HUES64 (cell line): ENCODE measurements at regions not wholly inside any gene's neighbourhood (a gene's known extent, or its start where the extent isn't known, plus 50 kb on each side); places are given as distances from the start of the nearest gene placed in this dataset.
"Not testable (repeated sequence)": the region's sequence is repeated elsewhere in the genome, so short reads cannot be mapped to it uniquely, and the experiment has no call there.

Experiments used
- H3K27ac ChIP-seq: 2 replicates; pipeline ENCODE4 v1.7.0; 2013; ENCODE audit warnings: low read depth, low read length, inconsistent platforms
- H3K27me3 ChIP-seq: 2 replicates; pipeline ENCODE4 v1.6.1; 2013; ENCODE audit warnings: mild to moderate bottlenecking, low read length; ENCODE audit not compliant: insufficient read depth
- H3K36me3 ChIP-seq: 2 replicates; pipeline ENCODE4 v1.6.1; 2013; ENCODE audit warnings: mild to moderate bottlenecking, low read length; ENCODE audit not compliant: insufficient read depth
- H3K4me1 ChIP-seq: 2 replicates; pipeline ENCODE4 v1.6.1; 2013; ENCODE audit warnings: mild to moderate bottlenecking, low read length, moderate library complexity; ENCODE audit not compliant: insufficient read depth
- H3K4me3 ChIP-seq: 2 replicates; pipeline ENCODE4 v1.5.1; 2013; ENCODE audit warnings: mild to moderate bottlenecking, low read length, moderate library complexity
- H3K9ac ChIP-seq: 2 replicates; pipeline ENCODE4 v1.6.1; 2013; ENCODE audit warnings: mild to moderate bottlenecking, low read depth, low read length
- H3K9me3 ChIP-seq: 2 replicates; pipeline ENCODE4 v1.6.1; 2013; ENCODE audit warnings: low read depth, low read length; ENCODE audit not compliant: insufficient read depth
- WGBS: fragments of 150-250, 120-280 bp; methylation state at CpG from one replicate; pipeline ENCODE4 v1.1.7; 2013; ENCODE audit warnings: missing lambda C conversion rate; 5-methylcytosine and 5-hydroxymethylcytosine counted together

DNA sequence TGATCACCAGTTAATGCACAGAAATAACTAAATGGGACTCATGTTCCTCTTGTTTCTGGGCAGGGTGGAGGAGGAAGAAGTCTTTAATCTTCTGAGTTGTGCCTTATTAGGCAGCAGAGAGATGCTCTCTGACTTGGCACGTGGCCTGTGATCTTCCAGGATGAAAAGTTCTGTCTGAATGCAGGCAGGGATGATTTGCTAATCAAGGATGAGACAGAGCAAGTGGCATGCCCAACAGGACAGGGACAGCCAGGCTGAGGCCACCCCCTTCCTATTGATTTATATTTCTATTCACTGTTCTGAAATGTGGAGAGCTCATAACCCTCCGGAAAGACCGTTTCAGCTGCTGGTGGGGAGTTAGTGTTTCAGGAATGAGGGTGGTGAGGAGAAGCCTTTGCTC is 477.8 kb upstream of the CAMK1G start:
- Histone ChIP-seq H3K4me3 (no peak overlapping the region), H3K36me3 (no peaks in the 10 kb centered on the region), H3K4me1 (peaks cover 8% of the 10 kb centered on the region), H3K9ac (no peak overlapping the region), H3K27ac (no peak overlapping the region), H3K9me3 (no peaks in the 10 kb centered on the region), H3K27me3 (no peaks in the 10 kb centered on the region)
- WGBS: 88% methylated on average over 3 of the region's 3 CpGs

DNA sequence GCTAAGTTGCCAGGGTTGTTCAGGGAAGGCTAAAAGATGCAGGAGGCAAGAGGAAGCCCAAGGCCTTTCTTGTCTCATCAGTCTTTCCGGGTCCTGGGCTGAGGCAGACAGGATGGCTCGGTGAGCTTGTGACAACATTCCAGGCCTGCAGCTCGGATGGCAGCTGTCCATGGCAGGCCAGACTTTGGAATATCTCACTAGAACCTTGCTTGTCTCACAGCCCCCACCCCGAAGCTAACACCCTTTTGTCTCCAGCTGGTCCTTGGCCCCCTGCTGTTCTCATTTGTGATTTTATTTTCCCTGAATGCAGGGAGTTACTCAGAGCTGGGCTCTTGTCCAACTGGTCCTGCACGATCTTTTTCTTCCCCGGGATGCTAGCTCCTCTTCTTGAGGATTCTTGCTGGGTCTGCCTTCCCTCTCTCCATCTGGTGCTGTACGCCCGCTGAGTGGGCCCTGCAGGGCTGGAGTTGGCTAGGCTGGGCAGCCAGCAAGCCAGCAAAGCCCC is 477.2 kb upstream of the CAMK1G start:
- H3K9ac ChIP-seq: no peak overlapping the region
- WGBS: 62% methylated on average over 8 of the region's 8 CpGs
- H3K27me3 ChIP-seq: no peaks in the 10 kb centered on the region
- H3K4me3 ChIP-seq: no peak overlapping the region
- peaks cover 8% of the 10 kb centered on the region for H3K4me1 ChIP-seq
- H3K36me3 ChIP-seq: no peaks in the 10 kb centered on the region
- no peaks in the 10 kb centered on the region for H3K9me3 ChIP-seq
- no peak overlapping the region for H3K27ac ChIP-seq

DNA sequence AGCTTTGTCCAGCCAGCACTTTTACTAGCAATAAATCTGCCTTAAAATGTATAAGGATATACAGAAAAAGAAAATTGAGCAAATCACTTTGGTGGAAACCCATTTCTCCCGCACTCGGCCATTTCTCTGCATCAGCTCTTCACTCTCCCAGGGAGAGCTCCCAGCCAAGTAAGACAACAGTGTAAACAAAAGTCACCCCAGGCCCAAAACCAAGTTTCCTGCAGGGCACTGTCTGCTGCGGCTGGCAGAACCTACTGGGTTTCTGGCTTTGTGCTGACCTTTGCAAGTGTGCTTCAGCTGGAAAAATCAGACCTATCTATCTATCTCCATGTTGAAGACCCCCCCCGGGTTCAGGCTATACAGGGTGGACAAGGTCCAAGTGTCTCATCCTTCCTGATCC is 476.7 kb upstream of the CAMK1G start:
- Histone ChIP-seq H3K9me3 (no peaks in the 10 kb centered on the region), H3K27me3 (no peaks in the 10 kb centered on the region), H3K4me3 (no peak overlapping the region), H3K9ac (no peak overlapping the region), H3K4me1 (peaks cover 8% of the 10 kb centered on the region), H3K36me3 (no peaks in the 10 kb centered on the region), H3K27ac (no peak overlapping the region)
- 93% methylated on average over 4 of the region's 4 CpGs for WGBS

- no peak overlapping the region for H3K9ac ChIP-seq
- no peak overlapping the region for H3K4me3 ChIP-seq
- 95% methylated on average over 9 of the region's 10 CpGs for WGBS
Observed at GRCh38 chr1:209107535-209107934, 476.0 kb upstream of the CAMK1G start.

GRCh38 chr1:209109001-209109785 is 474.3 kb upstream of the CAMK1G start:
- Histone ChIP-seq H3K27ac (no peak overlapping the region), H3K27me3 (no peaks in the 10 kb centered on the region), H3K36me3 (no peaks in the 10 kb centered on the region), H3K4me1 (peaks cover 17% of the 10 kb centered on the region), H3K9me3 (no peaks in the 10 kb centered on the region), H3K4me3 (no peak overlapping the region), H3K9ac (no peak overlapping the region)
- WGBS: 85% methylated on average over 1 of the region's 2 CpGs

More at GRCh38 chr1:209107535-209107934, 476.0 kb upstream of the CAMK1G start:
- Histone ChIP-seq H3K4me1 (peaks cover 10% of the 10 kb centered on the region), H3K9me3 (no peaks in the 10 kb centered on the region), H3K36me3 (no peaks in the 10 kb centered on the region), H3K27ac (no peak overlapping the region), H3K27me3 (no peaks in the 10 kb centered on the region)

GRCh38 chr1:209113521-209113920 is 470.0 kb upstream of the CAMK1G start:
- H3K27me3 ChIP-seq: no peaks in the 10 kb centered on the region

GRCh38 chr1:209116705-209117104 is 466.8 kb upstream of the CAMK1G start:
- no peaks in the 10 kb centered on the region for H3K9me3 ChIP-seq
- H3K36me3 ChIP-seq: no peaks in the 10 kb centered on the region
- no peak overlapping the region for H3K4me3 ChIP-seq
- no peaks in the 10 kb centered on the region for H3K27me3 ChIP-seq
- no peak overlapping the region for H3K27ac ChIP-seq
- WGBS: no CpG with 5 or more reads among the region's 1 CpG
- no peak overlapping the region for H3K9ac ChIP-seq
- H3K4me1 ChIP-seq: peaks cover 9% of the 10 kb centered on the region

More at GRCh38 chr1:209113521-209113920, 470.0 kb upstream of the CAMK1G start:
- H3K36me3 ChIP-seq: no peaks in the 10 kb centered on the region
- H3K27ac ChIP-seq: no peak overlapping the region
- WGBS: 87% methylated on average over 5 of the region's 5 CpGs
- H3K4me3 ChIP-seq: no peak overlapping the region
- H3K9ac ChIP-seq: no peak overlapping the region
- peaks cover 9% of the 10 kb centered on the region for H3K4me1 ChIP-seq
- no peaks in the 10 kb centered on the region for H3K9me3 ChIP-seq

- H3K36me3 ChIP-seq: no peaks in the 10 kb centered on the region
- no peak overlapping the region for H3K4me3 ChIP-seq
- no peaks in the 10 kb centered on the region for H3K4me1 ChIP-seq
- no peak overlapping the region for H3K27ac ChIP-seq
- H3K9me3 ChIP-seq: peaks cover 6% of the 10 kb centered on the region; the same call in 1 of the 2 replicates
- 64% methylated on average over 2 of the region's 2 CpGs for WGBS
- H3K27me3 ChIP-seq: no peaks in the 10 kb centered on the region
- H3K9ac ChIP-seq: no peak overlapping the region
Observed at GRCh38 chr1:209123601-209124000, 459.9 kb upstream of the CAMK1G start.

DNA sequence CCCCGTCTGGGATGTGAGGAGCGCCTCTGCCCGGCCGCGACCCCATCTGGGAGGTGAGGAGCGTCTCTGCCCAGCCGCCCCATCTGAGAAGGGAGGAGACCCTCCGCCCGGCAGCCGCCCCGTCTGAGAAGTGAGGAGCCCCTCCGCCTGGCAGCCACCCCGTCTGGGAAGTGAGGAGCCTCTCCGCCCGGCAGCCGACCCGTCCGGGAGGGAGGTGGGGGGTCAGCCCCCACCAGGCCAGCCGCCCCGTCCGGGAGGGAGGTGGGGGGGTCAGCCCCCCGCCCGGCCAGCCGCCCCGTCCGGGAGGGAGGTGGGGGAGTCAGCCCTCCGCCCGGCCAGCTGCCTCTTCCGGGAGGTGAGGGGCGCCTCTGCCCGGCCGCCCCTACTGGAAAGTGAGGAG is 454.4 kb upstream of the CAMK1G start:
- H3K4me3 ChIP-seq, H3K27ac ChIP-seq: not testable (repeated sequence)
- WGBS: 94% methylated on average over 27 of the region's 32 CpGs

DNA sequence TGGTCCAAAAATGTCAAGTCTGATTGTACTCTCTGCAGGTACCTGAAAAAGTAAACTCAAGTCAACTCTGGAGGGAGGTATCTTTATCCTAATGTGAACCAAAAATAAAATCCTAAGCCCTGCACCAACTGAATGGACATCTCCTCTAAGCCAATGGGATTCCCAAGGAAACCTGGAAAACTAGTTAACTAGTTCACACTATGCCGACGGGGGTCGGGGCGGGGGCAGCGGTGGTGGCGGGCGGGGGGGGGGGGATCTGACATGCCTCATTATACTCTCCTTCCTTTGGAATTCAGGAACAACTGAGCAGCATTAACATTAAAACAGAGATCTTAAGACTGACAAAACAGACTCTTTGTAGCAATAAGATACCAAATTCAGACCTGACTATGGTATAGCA is 452.6 kb upstream of the CAMK1G start:
- Histone ChIP-seq H3K4me3 (no peak overlapping the region), H3K9ac (no peak overlapping the region), H3K9me3 (peaks cover 12% of the 10 kb centered on the region), H3K4me1 (peaks cover 22% of the 10 kb centered on the region), H3K36me3 (no peaks in the 10 kb centered on the region), H3K27ac (peak overlapping the region; percentile 83; the same call in 1 of the 2 replicates), H3K27me3 (no peaks in the 10 kb centered on the region)
- 44% methylated on average over 7 of the region's 7 CpGs for WGBS

More for the DNA sequence above, 454.4 kb upstream of the CAMK1G start:
- H3K9ac ChIP-seq, H3K36me3 ChIP-seq, H3K27me3 ChIP-seq: not testable (repeated sequence)
- Histone ChIP-seq H3K9me3 (peaks cover 12% of the 10 kb centered on the region), H3K4me1 (peaks cover 19% of the 10 kb centered on the region)

DNA sequence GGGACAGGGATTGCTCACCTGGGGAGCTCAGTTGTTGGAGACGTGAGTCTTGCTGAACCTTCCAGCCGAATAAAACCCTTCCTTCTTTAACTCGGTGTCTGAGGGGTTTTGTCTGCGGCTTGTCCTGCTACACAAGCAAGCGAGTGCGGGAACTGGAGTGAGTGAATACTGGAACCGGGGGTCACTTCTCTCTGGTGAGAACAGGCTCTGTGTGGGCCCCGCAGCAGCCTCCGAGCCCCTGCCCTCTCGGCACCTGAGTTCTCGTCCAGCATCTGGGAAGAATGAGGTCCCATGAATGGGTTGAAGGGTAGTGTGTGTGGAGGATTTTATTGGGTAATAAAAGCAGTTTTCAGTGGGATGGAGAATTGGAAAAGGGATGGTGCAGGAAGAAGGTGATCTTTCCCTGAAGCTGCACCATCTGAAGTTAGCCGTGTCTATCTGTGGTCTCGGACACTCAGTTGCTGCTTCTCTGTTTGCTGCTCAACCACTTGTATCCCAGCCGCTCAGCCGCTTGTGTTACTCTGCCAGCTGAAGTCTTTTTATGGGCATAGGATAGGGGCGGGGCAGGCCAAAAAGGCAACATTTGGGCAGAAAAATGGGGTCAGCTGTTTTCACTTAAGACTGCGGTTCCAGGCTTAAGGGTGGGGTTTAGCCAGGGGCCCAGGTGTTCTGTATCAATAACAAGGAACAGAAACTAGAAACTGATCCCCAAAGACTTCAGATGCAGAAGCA is 450.6 kb upstream of the CAMK1G start:
- 93% methylated on average over 17 of the region's 17 CpGs for WGBS
- H3K4me1 ChIP-seq: peaks cover 22% of the 10 kb centered on the region
- H3K9ac ChIP-seq: no peak overlapping the region
- no peaks in the 10 kb centered on the region for H3K36me3 ChIP-seq
- H3K9me3 ChIP-seq: peaks cover 9% of the 10 kb centered on the region
- no peak overlapping the region for H3K27ac ChIP-seq
- H3K4me3 ChIP-seq: no peak overlapping the region
- H3K27me3 ChIP-seq: no peaks in the 10 kb centered on the region
